Stimulated activated CD8-positive, alpha-beta memory T cell treated with anti-CD3 and anti-CD28 coated beads, Interleukin-7, amount 100 ng/mL, for 48 hours (primary cell): ENCODE measurements at regions not wholly inside any gene's neighbourhood (a gene's known extent, or its start where the extent isn't known, plus 50 kb on each side); places are given as distances from the start of the nearest gene placed in this dataset.

Experiments used
- DNase-seq, 2 donors: peaks; one replicate each; pipeline ENCODE4 v3.0.0-alpha.2; 2020; ENCODE audit warnings: low read depth in 1 of 2; ENCODE audit errors: extremely low read depth in 1 of 2

DNA sequence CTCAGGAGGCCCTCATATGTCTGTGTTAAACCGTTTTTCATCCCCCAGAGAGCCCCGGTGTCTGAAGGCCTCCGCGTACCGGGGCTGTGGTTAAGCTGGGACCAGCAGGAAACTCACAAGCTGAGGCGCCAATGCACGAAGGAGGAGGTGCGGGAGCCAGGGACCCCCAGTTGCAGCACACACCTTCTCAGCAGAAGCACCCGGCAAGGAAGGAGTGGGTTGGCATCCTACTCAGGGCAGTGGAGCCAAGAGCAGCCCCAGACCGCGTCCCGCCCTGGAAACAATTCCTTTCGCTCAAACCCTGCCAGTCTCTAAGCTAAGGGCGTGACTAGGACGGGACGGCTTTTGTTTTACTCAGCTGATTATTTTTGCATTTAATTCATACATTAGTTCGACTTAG lies 726.9 kb downstream of the BRD1 start:
- no peak for DNase-seq

DNA sequence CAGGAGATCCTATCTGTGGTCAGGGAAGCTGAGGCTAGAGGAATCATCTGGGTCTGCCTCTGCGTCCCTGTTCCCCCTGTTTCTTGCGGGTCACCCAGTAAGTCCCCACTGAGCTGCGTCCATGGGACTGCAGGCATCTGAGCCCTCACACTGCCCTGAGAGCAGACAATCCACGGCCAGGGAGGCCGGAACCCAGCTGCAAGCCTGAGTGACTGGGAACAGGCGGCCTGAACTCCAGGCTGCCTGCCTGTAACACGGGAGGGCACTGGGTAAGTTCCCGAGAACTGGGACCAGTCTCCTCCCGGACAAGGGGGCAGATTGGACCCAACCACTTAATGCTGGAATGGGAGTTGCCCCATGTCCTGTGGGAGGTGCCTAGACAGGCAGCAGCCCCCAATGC lies 727.4 kb downstream of the BRD1 start:
- DNase-seq = no peak

DNA sequence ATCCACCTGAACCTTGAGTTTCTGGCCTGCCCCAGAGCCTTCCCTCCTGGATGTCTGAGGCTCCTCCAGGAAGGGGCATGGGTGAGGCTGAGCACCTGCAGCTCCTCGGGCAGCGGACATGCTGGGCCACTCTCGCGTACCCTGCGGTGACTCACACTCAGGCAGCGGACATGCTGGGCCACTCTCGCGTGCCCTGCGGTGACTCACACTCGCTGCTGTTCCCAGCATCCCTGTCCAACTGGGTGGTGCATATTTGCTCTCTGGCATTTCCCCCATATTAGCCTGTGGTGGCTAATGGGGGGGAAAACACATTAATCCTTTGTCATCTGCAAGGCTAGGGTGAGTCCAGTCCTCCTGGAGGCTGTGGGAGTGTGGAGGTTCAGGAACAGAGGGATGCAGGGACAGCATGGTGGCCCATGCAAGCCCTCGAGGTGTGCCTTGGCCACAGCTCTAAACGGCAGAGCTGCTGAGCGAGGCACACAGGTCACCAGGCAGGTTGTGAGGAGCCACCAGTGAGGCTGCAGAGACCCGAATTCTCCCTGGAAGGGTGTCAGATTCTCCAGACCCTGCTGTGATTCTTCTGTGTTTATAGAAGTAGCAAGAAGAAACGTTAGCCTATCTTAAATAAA lies 728.1 kb downstream of the BRD1 start:
- no peak for DNase-seq

DNA sequence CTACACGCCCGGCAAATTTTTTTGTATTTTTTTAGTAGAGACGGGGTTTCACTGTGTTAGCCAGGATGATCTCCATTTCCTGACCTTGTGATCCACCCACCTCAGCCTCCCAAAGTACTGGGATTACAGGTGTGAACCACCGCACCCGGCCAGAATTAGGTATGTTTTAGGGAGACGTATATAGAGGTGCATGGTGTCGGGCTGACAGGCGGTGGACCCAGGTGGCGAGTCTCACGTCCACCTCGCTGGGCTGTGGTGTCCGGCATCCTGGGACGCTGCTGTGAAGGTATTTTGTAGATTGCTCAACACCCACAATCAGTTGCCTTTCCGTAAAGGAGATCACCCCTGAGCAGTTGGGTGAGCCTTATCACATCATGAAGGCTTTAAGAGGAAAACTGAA lies 728.6 kb downstream of the BRD1 start:
- no peak for DNase-seq

DNA sequence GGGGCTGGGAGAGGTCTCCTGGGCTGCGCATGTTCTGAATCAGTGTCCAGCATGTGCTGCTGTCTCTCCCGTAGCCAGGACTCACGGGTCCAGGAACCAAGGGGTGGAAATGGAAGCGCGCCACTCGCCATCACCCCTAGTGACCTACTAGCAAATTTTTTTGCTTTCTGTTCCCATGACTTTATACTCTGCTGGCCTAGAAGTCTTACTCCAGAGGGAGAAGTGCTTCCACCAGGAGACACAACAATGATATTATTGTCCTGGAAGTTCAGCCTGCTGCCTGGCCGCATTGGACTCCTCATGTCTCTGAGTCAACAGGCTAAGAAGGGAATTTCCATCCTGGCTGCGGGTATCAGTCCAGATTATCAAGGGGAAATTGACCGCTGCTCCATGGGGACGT lies 729.7 kb downstream of the BRD1 start:
- no peak for DNase-seq

DNA sequence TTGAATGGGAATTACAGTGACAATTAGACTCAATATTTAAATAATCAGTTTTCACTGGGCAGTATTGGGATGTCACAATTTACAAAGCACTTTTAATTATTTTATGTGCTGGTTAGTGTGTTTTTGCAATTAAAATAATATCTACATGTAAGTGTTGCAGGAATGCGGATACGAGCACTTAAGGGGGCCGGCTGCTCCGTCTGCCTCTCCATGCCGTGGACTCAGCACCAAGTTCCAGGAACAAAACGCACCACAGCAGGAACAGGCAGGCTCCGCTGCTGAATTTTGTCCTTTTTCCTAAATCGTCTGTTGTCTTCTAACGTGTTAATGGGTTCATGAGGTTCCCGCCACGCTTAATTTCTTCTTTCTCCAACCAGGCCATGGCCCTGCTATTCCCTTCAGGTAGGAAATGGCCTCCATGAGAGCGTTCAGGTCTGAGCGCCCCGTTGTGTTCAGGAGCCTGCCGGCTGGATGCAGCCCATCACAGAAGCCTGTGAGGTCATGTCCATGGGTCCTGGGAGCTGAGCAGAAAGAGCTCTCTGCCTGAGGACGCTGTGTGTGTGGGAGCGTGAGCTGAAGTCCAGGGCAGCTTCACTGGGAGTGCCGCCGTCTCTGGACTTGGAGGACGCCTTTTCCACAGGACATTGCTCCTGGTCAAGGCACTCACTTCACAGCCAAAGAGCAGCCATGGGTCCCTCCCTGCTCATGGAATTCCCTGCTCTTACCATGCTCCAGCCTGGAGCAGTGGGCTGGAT lies 730.3 kb downstream of the BRD1 start:
- no peak for DNase-seq

DNA sequence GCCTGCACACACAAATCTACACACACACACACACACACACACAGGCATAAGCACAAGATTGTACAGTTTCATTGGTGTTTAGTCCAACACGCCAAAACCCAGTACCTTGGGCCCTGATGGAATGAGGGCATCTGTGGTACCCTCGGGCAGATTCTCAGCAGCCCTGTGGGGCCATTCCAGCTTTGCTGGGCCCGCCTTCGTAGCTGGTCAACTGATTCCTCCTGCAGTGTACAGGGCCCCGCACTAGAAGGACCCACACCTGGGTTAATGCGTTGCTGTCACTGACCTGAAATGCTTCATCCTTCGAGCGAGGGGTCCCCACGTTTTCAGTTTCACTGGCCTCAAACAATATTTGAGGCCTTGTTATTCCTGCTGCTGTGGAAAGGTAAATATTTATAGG lies 731.2 kb downstream of the BRD1 start:
- no peak for DNase-seq

DNA sequence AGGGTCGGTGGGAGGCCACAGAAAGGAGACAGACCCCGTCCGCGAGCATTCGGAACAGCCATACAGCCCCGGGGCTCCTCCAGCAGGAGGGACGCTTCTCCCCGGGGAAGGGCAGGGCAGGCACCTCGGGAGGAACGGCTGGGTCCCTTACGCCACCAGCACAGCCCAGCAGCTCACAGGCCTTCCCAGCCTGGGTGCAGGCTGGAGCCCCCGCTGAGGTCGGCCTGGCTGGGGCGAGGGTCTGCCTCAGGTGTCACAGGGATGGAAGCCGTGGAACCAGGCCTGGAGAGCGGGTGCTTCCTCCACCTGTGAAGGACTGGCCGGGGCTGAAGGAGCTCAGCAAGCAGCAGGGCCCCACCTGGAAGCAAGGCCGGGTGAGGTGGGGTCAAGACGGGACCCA lies 732.3 kb downstream of the BRD1 start:
- DNase-seq = no peak

DNA sequence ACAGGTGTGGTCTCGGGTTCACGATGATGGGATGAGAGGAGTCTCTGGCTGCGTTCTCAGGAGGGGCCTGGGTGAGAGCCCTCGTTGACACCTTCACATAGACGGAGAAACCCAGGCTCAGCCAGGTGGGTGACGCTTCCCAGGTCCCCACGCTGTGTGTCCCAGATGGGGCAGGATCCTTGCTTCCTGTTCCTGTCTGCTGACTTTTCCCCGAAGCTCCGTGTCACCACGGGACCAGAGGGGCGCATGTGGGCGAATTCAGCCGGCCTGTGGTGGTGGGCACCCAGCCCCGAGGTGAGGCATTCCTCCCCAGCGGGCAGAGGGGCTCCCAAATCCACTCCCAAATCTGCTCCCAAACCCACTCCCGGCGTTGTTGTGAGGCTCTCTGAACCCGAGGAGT lies 732.8 kb downstream of the BRD1 start:
- DNase-seq = no peak

DNA sequence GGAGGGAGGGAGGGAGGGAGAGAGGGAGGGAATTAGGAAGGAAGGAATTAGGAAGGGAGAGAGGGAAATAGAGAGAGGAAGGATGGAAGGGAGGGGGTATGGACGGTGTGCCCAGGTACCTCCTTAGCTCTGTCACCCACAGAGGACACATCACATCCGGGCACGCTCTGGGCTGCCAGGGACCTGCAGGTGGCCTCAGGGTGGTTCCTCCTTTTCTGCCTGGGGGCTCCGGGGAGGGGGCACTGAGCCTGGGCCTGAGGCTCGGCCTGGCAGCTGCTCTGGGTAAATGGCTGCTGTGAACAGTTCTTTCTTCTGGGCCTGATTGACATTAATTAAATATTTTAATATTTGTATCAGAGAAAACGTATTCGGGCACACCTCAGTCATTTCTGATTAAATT lies 733.5 kb downstream of the BRD1 start:
- DNase-seq = no peak

DNA sequence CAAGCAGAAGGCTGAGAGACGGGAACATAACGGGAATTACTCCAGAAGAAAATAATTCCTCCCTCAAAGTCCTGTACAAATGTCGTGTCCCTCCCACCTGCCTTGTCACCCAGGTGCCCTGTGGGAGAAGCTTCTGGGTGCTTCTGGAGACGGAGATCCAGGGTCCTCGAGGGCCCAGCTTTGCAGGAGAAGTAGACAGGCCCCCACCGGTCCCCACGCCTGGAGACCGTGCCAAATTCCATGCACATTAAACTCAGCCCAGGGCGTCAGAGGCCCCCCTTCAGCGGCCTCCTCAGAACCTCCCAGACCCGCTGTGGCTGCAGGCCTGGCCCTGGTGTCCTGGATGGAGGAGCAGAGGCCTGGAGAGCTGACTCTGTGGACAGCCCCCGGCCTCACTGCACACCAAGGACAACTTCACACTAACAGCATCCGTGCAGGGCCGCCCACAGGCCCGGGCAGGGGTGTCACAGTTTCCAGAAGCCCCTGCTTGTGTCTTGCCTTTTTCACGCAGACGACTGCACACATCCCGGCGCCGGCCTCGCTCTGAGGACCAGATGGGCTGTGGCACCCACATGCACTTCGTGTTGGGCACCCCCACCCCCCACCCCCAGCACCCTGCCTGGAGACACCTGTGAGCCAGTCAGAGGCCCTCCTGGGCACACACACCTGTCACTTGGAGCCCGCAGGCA lies 734.3 kb downstream of the BRD1 start:
- no peak for DNase-seq

DNA sequence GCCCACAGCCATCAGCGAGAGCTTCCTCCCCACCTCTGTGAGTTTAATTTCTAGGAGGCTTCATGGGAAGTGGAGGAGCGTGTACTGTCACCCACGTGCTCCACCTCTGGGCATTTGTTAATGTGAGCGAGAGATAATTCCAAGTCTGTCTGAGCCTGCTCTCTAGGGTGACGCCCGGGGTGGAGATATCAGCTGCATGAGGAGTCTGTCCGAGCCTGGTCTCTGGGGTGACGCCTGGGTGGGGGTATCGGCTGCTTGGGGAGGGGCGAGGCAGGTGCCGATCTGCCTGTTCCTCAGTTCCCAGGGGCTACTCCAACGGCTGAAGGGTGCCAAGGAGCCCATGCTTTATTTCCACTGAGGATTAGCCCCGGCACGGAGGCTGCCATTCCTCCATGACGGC lies 735.0 kb downstream of the BRD1 start:
- no peak for DNase-seq

DNA sequence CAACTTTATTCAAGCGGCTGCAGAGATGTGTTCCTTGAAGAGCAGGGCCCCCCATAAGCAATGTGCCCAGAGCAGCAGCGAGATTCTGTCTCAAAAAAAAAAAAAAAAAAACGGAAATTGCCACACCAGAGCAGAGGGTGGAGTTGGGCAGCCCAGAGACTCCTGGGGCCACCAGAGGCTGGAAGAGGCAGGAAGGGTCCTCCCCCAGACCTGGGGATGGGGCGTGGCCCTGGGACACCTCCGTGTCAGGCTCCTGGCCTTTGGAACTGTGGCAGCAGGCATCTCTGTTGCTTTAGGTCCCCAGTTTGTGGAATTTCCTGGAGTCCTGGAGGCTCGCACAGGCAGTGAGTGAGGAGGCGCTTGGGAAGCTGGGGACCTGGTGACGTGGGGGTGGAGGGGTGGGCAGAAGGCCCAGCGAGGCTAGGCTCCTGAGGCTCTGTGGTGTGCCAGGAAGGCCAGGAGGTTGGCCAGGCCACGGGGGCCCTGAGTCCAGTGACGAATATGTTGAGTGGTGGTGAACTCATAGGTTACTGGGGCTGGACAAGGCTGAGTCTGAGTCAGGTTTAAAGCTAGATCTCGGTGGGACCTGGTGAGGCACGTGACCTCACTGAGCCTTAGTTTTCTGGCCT lies 735.6 kb downstream of the BRD1 start:
- DNase-seq = no peak

DNA sequence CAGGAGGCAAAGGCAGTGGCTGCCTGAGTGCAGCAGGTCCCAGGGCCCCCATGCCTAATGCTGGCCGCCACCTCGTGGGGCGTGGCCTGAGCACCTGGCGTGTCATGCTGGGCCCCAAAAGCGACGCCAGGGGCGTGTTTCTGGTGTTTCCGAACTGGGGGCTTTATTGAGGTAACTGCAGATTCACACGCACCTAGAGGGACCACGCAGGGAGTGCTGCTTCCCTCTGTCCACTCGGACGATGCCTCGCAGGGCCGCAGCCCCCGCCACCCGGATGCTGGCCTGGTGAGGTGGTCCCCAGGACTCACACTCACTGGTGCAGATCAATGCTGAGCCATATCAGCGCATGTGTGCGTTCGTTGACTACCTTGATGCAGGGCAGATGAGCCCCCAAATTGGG lies 736.2 kb downstream of the BRD1 start:
- DNase-seq = no peak

DNA sequence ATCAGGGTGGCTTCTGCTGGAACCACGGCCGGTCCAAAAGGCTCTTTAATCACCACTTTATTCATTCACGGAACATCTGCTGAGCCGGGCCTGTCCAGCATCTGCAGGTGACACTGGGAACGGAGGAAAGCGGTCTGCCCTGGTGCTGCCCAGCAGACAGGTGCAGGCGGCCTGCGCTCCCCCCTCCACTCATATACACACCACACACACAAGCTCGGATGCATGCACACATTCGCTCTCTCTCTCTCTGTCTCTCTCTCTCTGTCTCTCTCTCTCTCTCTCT lies 736.9 kb downstream of the BRD1 start:
- no peak for DNase-seq

DNA sequence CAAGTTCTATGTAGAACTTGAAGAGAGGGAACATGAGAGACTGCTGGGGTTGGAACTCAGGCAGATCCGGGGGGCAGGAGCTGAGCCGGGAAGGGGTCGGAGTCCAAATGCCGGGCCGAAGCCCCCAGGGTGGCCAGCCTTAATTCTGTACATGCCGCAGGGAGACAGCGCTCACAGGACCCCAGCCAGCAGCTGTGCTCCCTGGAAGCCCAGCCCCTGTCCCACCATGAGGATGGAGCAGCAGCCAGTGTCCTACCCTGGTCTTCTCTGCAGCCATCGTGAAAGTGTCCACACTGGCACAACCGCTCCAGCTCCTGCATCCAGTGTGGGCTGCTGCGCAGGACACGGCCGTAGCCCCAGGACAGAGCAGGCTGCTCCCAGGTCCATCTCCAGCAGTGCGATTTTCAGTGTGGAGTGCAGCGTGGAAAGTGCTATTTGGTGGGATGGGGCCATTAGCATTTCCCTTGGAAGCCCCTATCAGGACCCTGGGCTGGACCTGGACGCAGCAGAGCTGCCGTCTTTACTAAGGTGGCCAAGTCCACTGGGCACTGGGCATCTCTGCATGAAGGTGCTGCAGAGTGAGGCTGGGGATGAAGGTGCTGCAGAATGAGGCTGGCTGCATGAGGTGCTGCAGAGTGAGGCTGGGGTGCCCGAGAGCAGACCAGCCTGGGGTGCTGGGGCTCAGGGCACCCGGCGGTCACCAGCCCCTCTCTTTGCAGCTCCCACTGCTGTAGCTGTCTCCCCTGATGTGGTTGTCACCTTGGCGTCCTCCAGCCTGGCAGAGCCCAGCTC lies 737.4 kb downstream of the BRD1 start:
- no peak for DNase-seq

DNA sequence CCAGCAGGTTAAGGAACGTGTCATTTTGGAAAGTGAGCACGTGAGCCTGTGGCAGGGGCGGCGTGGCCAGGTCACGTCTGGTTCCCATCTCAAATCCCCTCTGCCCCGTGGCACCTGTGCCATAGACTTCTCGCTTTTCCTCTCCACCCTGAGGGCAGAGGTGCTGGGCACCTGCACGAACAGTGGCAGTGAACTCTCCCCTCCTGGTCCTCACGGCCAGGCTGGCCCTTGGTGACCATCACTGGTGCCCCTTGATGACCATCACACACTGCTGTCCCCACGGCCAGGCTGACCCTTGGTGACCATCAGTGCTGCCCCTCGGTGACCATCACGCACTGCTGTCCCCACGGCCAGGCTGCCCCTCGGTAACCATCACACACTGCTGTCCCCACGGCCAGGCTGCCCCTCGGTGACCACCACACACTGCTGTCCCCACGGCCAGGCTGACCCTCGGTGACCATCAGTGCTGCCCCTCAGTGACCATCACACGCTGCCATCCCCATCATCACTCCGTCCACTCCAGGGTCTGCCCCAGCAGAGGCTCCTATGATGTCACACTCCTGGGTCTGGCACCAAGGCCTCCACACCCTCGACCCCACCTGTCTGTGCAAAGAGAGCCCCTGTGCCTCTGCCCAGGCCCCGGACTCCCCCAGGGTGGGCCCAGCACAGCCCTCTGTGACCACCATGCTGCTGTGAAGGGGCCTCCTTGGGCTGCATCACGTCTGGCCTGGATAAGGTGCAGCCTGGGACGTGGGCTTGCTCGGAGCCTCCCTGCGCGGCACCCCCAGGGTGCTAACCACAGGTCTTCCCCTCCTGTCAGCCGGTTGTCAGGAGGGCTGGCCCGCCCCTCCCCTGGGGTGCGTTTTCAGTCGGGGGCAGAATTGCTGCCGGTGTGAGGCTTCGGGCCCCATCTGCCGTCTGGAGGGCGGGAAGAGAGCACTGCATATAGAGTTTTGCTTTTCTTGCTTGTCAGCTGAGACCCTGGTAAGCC lies 738.6 kb downstream of the BRD1 start:
- DNase-seq = no peak

DNA sequence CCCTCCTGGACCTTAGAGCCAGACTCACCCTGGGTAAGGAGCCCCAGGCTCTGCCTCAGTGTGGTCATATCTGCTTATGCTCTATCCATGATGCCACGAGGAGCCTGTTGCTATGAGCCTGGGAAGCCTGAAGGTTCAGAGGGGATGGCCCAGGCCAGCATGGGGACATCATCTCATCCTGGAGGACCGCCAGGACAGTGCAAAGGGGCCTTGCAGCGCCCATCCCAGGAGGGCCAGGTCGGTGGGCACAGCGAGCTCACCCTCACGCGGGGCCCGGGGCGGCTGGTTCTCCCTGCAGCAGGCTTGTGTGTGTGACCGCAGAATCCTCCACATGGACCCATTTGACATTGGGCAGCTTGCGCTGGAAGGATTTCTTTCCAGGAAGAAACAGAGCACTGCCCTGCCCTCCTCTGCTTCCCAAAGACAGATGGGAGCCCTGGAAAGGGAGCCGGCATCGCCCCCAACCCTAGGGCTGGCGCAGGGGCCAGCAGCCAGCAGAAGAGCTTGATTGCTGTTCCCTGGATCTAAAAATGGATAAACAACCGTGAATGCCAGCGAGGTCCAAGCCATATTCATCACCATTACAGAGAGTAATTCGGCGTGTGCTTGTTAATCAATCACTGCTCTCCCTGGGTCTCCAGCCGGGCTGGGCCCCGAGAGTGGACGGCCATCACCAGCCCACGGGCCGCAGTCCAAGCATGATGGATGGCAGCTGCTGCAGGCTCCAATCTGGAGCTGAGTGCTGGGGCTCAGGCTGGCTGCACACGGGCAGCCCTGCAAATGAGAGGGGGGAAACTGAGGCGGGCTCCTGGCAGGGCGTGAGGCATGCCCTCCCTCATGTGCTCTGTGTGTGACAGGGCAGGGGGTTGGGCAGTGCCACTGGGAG lies 739.7 kb downstream of the BRD1 start:
- DNase-seq = no peak

DNA sequence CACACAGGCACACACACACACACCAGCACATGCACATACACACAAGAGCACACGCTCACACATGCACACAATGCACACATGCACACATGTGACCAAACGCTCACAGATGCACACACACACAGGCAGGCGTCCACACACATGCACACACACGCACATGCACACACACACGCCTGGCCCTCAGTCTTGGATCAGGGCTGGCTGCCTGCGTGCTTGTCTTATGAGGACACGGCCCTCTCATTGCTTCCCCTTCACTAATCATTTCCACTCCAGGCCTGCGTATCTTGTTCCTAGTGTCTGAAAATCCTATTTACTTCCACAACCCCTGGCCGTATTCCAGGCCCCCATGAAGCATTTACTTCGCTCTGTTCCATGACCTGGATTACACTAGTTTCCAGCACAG lies 740.5 kb downstream of the BRD1 start:
- DNase-seq = no peak
